H1 (cell line): ENCODE measurements at regions not wholly inside any gene's neighbourhood (a gene's known extent, or its start where the extent isn't known, plus 50 kb on each side); places are given as distances from the start of the nearest gene placed in this dataset.
"Not testable (repeated sequence)": the region's sequence is repeated elsewhere in the genome, so short reads cannot be mapped to it uniquely, and the experiment has no call there.

Source experiments
- CTCF ChIA-PET: fragments of 300-600 bp; sonication (Branson Sonifier 250); formaldehyde crosslinking; loops from one replicate; lab custom pipeline; 2021; ENCODE audit not compliant: partially characterized antibody; lab: Charles Lee
- POLR2A ChIA-PET: fragments of 300-600 bp; sonication (Branson Sonifier 250); formaldehyde crosslinking; loops from one replicate; lab custom pipeline; 2021; ENCODE audit warnings: inconsistent platforms; ENCODE audit not compliant: partially characterized antibody; lab: Charles Lee
- DNase-seq, 2 experiments: peaks; one replicate each; pipeline versions ENCODE4 v3.0.0 to v3.0.0-alpha.2; 2010 to 2022; ENCODE audit warnings: low spot score in 2 of 2, low read depth in 1 of 2, mixed read lengths in 1 of 2
- FAIRE-seq: peaks from 2 replicates; lab custom pipeline; 2011; peaks lifted over from hg19 to GRCh38; lab: Jason Lieb, UNC
- H2AFZ ChIP-seq: 2 replicates; pipeline ENCODE4 v1.8.1; 2012; ENCODE audit warnings: low read length, inconsistent platforms
- H2AK5ac ChIP-seq: 2 replicates; pipeline ENCODE4 v1.6.1; 2013; ENCODE audit warnings: low read depth, low read length
- H2BK120ac ChIP-seq: replicated peaks from 2 replicates; pipeline ENCODE3; 2013; ENCODE audit warnings: low read depth, low read length, inconsistent platforms
- H2BK12ac ChIP-seq: 2 replicates; pipeline ENCODE4 v1.6.1; 2013; ENCODE audit warnings: low read depth, low read length
- H2BK15ac ChIP-seq: 2 replicates; pipeline ENCODE4 v1.6.1; 2013; ENCODE audit warnings: low read length
- H2BK20ac ChIP-seq: 2 replicates; pipeline ENCODE4 v1.6.1; 2013; ENCODE audit warnings: low read length
- H2BK5ac ChIP-seq: 2 replicates; pipeline ENCODE4 v1.6.1; 2013; ENCODE audit warnings: low read depth, low read length
- H3K14ac ChIP-seq: 2 replicates; pipeline ENCODE4 v1.6.1; 2013; ENCODE audit warnings: inconsistent platforms; ENCODE audit not compliant: insufficient read length
- H3K18ac ChIP-seq: 2 replicates; pipeline ENCODE4 v1.6.1; 2013; ENCODE audit warnings: low read length; ENCODE audit errors: extremely low read depth
- H3K23ac ChIP-seq: 2 replicates; pipeline ENCODE4 v1.6.1; 2013; ENCODE audit warnings: inconsistent platforms; ENCODE audit not compliant: insufficient read length
- H3K23me2 ChIP-seq: 2 replicates; pipeline ENCODE4 v1.6.1; 2013; ENCODE audit warnings: low read depth, low read length
- H3K27ac ChIP-seq: 2 replicates; pipeline ENCODE4 v1.6.1; 2011; ENCODE audit warnings: low read depth, low read length, inconsistent platforms
- H3K27me3 ChIP-seq, 4 experiments: replicated peaks in 1 of 4; 1 replicate in 1 of 4; 2 replicates in 3 of 4; pipeline versions ENCODE4 v1.6.1 to v1.8.1; 2011 to 2013; ENCODE audit warnings: low read length in 3 of 4, mild to moderate bottlenecking in 3 of 4, inconsistent platforms in 2 of 4, mixed read lengths in 2 of 4, moderate library complexity in 1 of 4; ENCODE audit not compliant: control insufficient read depth in 3 of 4, insufficient read depth in 3 of 4; ENCODE audit errors: extremely low read depth in 1 of 4
- H3K36me3 ChIP-seq, 4 experiments: 2 replicates each; pipeline versions ENCODE4 v1.6.1 to v1.8.1; 2011 to 2013; ENCODE audit warnings: mild to moderate bottlenecking in 4 of 4, low read length in 3 of 4, moderate library complexity in 2 of 4, control low read depth in 1 of 4, inconsistent platforms in 1 of 4; ENCODE audit not compliant: insufficient read depth in 4 of 4, control insufficient read depth in 2 of 4
- H3K4ac ChIP-seq: replicated peaks from 2 replicates; pipeline ENCODE3; 2013; ENCODE audit warnings: low read length, low read depth, mixed read lengths, inconsistent platforms; ENCODE audit not compliant: insufficient read length
- H3K4me1 ChIP-seq, 4 experiments: replicated peaks in 1 of 4; 1 replicate in 1 of 4; 2 replicates in 3 of 4; pipeline versions ENCODE4 v1.6.1 to v1.8.1; 2011 to 2013; ENCODE audit warnings: low read length in 3 of 4, inconsistent platforms in 2 of 4, mixed read lengths in 1 of 4; ENCODE audit not compliant: insufficient read depth in 4 of 4, control insufficient read depth in 3 of 4
- H3K4me2 ChIP-seq, 2 experiments: 2 replicates each; pipeline versions ENCODE4 v1.6.1 to v1.8.1; 2011 to 2013; ENCODE audit warnings: low read depth in 2 of 2, low read length in 2 of 2, control low read depth in 1 of 2, inconsistent platforms in 1 of 2, mild to moderate bottlenecking in 1 of 2; ENCODE audit not compliant: insufficient read depth in 1 of 2
- H3K4me3 ChIP-seq, 4 experiments: fragments of 200-600, 300-600 bp in 1 of 4; sonication (generic), shearing (Covaris generic), sonication (Bioruptor Twin) in 1 of 4; 2 replicates each; pipeline versions ENCODE4 v1.5.1 to v1.8.1; 2011 to 2016; ENCODE audit warnings: low read length in 4 of 4, low read depth in 3 of 4, control low read depth in 2 of 4, inconsistent platforms in 2 of 4, mild to moderate bottlenecking in 2 of 4, mixed read lengths in 1 of 4, moderate library complexity in 1 of 4; ENCODE audit not compliant: insufficient read depth in 2 of 4; ENCODE audit errors: extremely low read depth in 1 of 4
- H3K56ac ChIP-seq: replicated peaks from 2 replicates; pipeline ENCODE3; 2013; ENCODE audit warnings: low read depth, mild to moderate bottlenecking, mixed read lengths, low read length, inconsistent platforms; ENCODE audit not compliant: insufficient read length
- H3K79me1 ChIP-seq: 2 replicates; pipeline ENCODE4 v1.6.1; 2013; ENCODE audit warnings: low read depth, low read length, control low read depth
- H3K79me2 ChIP-seq, 2 experiments: 2 replicates each; pipeline versions ENCODE4 v1.6.1 to v1.8.1; 2012 to 2013; ENCODE audit warnings: low read length in 2 of 2, mild to moderate bottlenecking in 2 of 2, inconsistent platforms in 1 of 2; ENCODE audit not compliant: insufficient read depth in 2 of 2, control insufficient read depth in 1 of 2
- H3K9ac ChIP-seq, 4 experiments: replicated peaks in 1 of 4; 1 replicate in 1 of 4; 2 replicates in 3 of 4; pipeline versions ENCODE4 v1.6.1 to v1.8.1; 2011 to 2013; ENCODE audit warnings: low read depth in 3 of 4, low read length in 3 of 4, control low read depth in 2 of 4, mild to moderate bottlenecking in 2 of 4, moderate library complexity in 2 of 4, inconsistent platforms in 1 of 4; ENCODE audit errors: extremely low read depth in 1 of 4
- H3K9me3 ChIP-seq, 2 experiments: 2 replicates each; pipeline versions ENCODE4 v1.6.1 to v1.8.1; 2012 to 2013; ENCODE audit warnings: mild to moderate bottlenecking in 2 of 2, moderate library complexity in 2 of 2, control low read depth in 1 of 2, inconsistent platforms in 1 of 2, low read depth in 1 of 2, low read length in 1 of 2, mixed read lengths in 1 of 2; ENCODE audit not compliant: insufficient read depth in 2 of 2
- H4K20me1 ChIP-seq, 2 experiments: replicated peaks in 1 of 2; 2 replicates each; pipeline versions ENCODE3 to v1.8.1; 2011 to 2013; ENCODE audit warnings: inconsistent platforms in 2 of 2, low read length in 2 of 2, mild to moderate bottlenecking in 1 of 2; ENCODE audit not compliant: insufficient read depth in 2 of 2, control insufficient read depth in 1 of 2
- H4K5ac ChIP-seq: 2 replicates; pipeline ENCODE4 v1.6.1; 2013; ENCODE audit warnings: low read length, low read depth, mixed read lengths, inconsistent platforms; ENCODE audit not compliant: insufficient read length
- H4K8ac ChIP-seq: 2 replicates; pipeline ENCODE4 v1.8.0; 2013; ENCODE audit warnings: mild to moderate bottlenecking, moderate library complexity, low read length, inconsistent platforms; ENCODE audit not compliant: insufficient read depth; ENCODE audit errors: extremely low read depth
- H4K91ac ChIP-seq: replicated peaks from 2 replicates; pipeline ENCODE3; 2013; ENCODE audit warnings: low read length, mixed read lengths, inconsistent platforms; ENCODE audit not compliant: insufficient read length
- WGBS, 2 experiments: shearing (Covaris generic) in 1 of 2; methylation state at CpG; one replicate each; pipeline versions ENCODE4 v1.1.6 to v1.1.7; 2013 to 2015; ENCODE audit warnings: low lambda C conversion rate in 2 of 2, mixed read lengths in 2 of 2, inconsistent platforms in 1 of 2, low coverage in 1 of 2, missing lambda C conversion rate in 1 of 2; ENCODE audit not compliant: insufficient replicate concordance in 2 of 2, insufficient coverage in 1 of 2, insufficient read length in 1 of 2; ENCODE audit errors: extremely low coverage in 1 of 2, missing lambda C conversion rate in 1 of 2; 5-methylcytosine and 5-hydroxymethylcytosine counted together

DNA sequence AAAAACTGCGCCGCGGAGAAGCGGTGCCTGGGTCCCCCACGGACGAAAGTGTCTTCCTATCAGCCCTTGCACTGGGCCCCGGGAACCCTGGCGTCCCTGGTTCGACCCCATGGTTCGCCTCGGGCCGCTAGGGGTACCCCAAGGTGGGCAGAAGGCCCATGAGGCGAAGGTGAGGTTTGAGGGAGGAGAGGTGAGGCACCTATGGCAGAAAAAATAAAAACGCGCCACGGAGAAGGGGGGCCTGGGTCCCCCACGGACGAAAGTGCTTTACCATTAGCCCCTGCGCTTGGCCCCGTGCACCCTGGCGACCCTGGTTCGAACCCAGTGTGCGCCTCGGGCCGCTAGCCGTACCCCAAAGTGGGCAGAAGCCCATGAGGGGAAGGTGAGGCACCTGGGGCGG, 756.1 kb downstream of the SPATA31A1 start:
- H3K79me2 ChIP-seq, H3K79me1 ChIP-seq, H3K23me2 ChIP-seq, H4K91ac ChIP-seq, H2BK120ac ChIP-seq, H2BK12ac ChIP-seq, H4K5ac ChIP-seq, H3K9ac ChIP-seq, DNase-seq, H4K20me1 ChIP-seq, H3K27me3 ChIP-seq, H2AK5ac ChIP-seq, H3K4me2 ChIP-seq, H3K56ac ChIP-seq, FAIRE-seq, H3K9me3 ChIP-seq, H2AFZ ChIP-seq, H2BK15ac ChIP-seq, H3K4me3 ChIP-seq, CTCF ChIA-PET, H2BK20ac ChIP-seq, POLR2A ChIA-PET, H3K23ac ChIP-seq, H3K4ac ChIP-seq, H4K8ac ChIP-seq, H2BK5ac ChIP-seq, H3K27ac ChIP-seq, H3K18ac ChIP-seq, H3K4me1 ChIP-seq, H3K14ac ChIP-seq, H3K36me3 ChIP-seq: not testable (repeated sequence)
- 98% methylated on average over 8 of the region's 27 CpGs; no CpG with 5 or more reads in 1 of the 2 experiments for WGBS, 2 experiments

GRCh38 chr9:40130598-40130997, 775.1 kb downstream of the SPATA31A1 start:
- DNase-seq, H3K79me1 ChIP-seq, H4K5ac ChIP-seq, H3K23ac ChIP-seq, H2BK12ac ChIP-seq, H4K91ac ChIP-seq, H3K18ac ChIP-seq, CTCF ChIA-PET, H3K36me3 ChIP-seq, H3K27ac ChIP-seq, FAIRE-seq, H2AFZ ChIP-seq, H2BK120ac ChIP-seq, H3K4me3 ChIP-seq, H3K23me2 ChIP-seq, POLR2A ChIA-PET, H3K27me3 ChIP-seq, H3K9ac ChIP-seq, H4K20me1 ChIP-seq, H2BK15ac ChIP-seq, H4K8ac ChIP-seq, H3K56ac ChIP-seq, H3K14ac ChIP-seq, H3K9me3 ChIP-seq, H3K4me1 ChIP-seq, H3K4me2 ChIP-seq, H3K79me2 ChIP-seq, H2BK20ac ChIP-seq, H2AK5ac ChIP-seq, H2BK5ac ChIP-seq, H3K4ac ChIP-seq: not testable (repeated sequence)
- no CpG with 5 or more reads among the region's 1 CpG for WGBS, 2 experiments
